ENCODE measurements at regions not wholly inside any gene's neighbourhood (a gene's known extent, or its start where the extent isn't known, plus 50 kb on each side); places are given as distances from the start of the nearest gene placed in this dataset.

GRCh38 chr9:99626426-99626825 is 195.3 kb upstream of the NR4A3 start:
- no peak overlapping the region for H3K4me3 ChIP-seq (ENCODE audit: low read depth, low read length)
- H3K27ac ChIP-seq (ENCODE audit: low read depth, low read length), result no peak overlapping the region
- H3K9me3 ChIP-seq (ENCODE audit: control insufficient read depth, insufficient read depth, low read length), result no peaks in the 10 kb centered on the region
- H3K27me3 ChIP-seq (ENCODE audit: control insufficient read depth, insufficient read depth, low read length), result no peaks in the 10 kb centered on the region
- no peaks in the 10 kb centered on the region for H3K36me3 ChIP-seq (ENCODE audit: control insufficient read depth, insufficient read depth, low read length)
- no peaks in the 10 kb centered on the region for H3K4me1 ChIP-seq (ENCODE audit: control insufficient read depth, insufficient read depth, low read length)
- peak in 1 of 6 donors; percentile 4 for DNase-seq (ENCODE audit: low read depth in 4 of 6, low spot score in 6 of 6)

- no peak for DNase-seq (ENCODE audit: low read depth in 4 of 6, low spot score in 6 of 6)
- no peak overlapping the region for H3K27ac ChIP-seq (ENCODE audit: low read depth, low read length)
- no peaks in the 10 kb centered on the region for H3K36me3 ChIP-seq (ENCODE audit: control insufficient read depth, insufficient read depth, low read length)
- no peaks in the 10 kb centered on the region for H3K9me3 ChIP-seq (ENCODE audit: control insufficient read depth, insufficient read depth, low read length)
- H3K4me1 ChIP-seq (ENCODE audit: control insufficient read depth, insufficient read depth, low read length), result no peaks in the 10 kb centered on the region
- no peak overlapping the region for H3K4me3 ChIP-seq (ENCODE audit: low read depth, low read length)
- H3K27me3 ChIP-seq (ENCODE audit: control insufficient read depth, insufficient read depth, low read length), result no peaks in the 10 kb centered on the region
Observed at GRCh38 chr9:99628285-99628684, 193.4 kb upstream of the NR4A3 start.

- Histone ChIP-seq H3K36me3 (ENCODE audit: control insufficient read depth, insufficient read depth, low read length) (no peaks in the 10 kb centered on the region), H3K9me3 (ENCODE audit: control insufficient read depth, insufficient read depth, low read length) (no peaks in the 10 kb centered on the region), H3K4me1 (ENCODE audit: control insufficient read depth, insufficient read depth, low read length) (no peaks in the 10 kb centered on the region), H3K27ac (ENCODE audit: low read depth, low read length) (no peak overlapping the region), H3K27me3 (ENCODE audit: control insufficient read depth, insufficient read depth, low read length) (no peaks in the 10 kb centered on the region), H3K4me3 (ENCODE audit: low read depth, low read length) (no peak overlapping the region)
- DNase-seq (ENCODE audit: low read depth in 4 of 6, low spot score in 6 of 6), result no peak
- WGBS (ENCODE audit: insufficient coverage), result no CpG with 5 or more reads among the region's 3 CpGs
Observed at GRCh38 chr9:99628849-99629620, 192.7 kb upstream of the NR4A3 start.

GRCh38 chr9:99632349-99633038 is 189.2 kb upstream of the NR4A3 start:
- no peaks in the 10 kb centered on the region for H3K9me3 ChIP-seq (ENCODE audit: control insufficient read depth, insufficient read depth, low read length)
- WGBS (ENCODE audit: insufficient coverage), result no CpG with 5 or more reads among the region's 1 CpG
- no peak overlapping the region for H3K4me3 ChIP-seq (ENCODE audit: low read depth, low read length)
- no peak overlapping the region for H3K27ac ChIP-seq (ENCODE audit: low read depth, low read length)
- H3K27me3 ChIP-seq (ENCODE audit: control insufficient read depth, insufficient read depth, low read length), result no peaks in the 10 kb centered on the region
- H3K36me3 ChIP-seq (ENCODE audit: control insufficient read depth, insufficient read depth, low read length), result no peaks in the 10 kb centered on the region
- H3K4me1 ChIP-seq (ENCODE audit: control insufficient read depth, insufficient read depth, low read length), result no peaks in the 10 kb centered on the region
- no peak for DNase-seq (ENCODE audit: low read depth in 4 of 6, low spot score in 6 of 6)

- DNase-seq (ENCODE audit: low read depth in 4 of 6, low spot score in 6 of 6), result no peak
- no peaks in the 10 kb centered on the region for H3K36me3 ChIP-seq (ENCODE audit: control insufficient read depth, insufficient read depth, low read length)
- H3K27me3 ChIP-seq (ENCODE audit: control insufficient read depth, insufficient read depth, low read length), result no peaks in the 10 kb centered on the region
- no peak overlapping the region for H3K27ac ChIP-seq (ENCODE audit: low read depth, low read length)
- no peaks in the 10 kb centered on the region for H3K4me1 ChIP-seq (ENCODE audit: control insufficient read depth, insufficient read depth, low read length)
- H3K4me3 ChIP-seq (ENCODE audit: low read depth, low read length), result no peak overlapping the region
- H3K9me3 ChIP-seq (ENCODE audit: control insufficient read depth, insufficient read depth, low read length), result no peaks in the 10 kb centered on the region
Observed at GRCh38 chr9:99633265-99633664, 188.4 kb upstream of the NR4A3 start.

- Histone ChIP-seq H3K4me1 (ENCODE audit: control insufficient read depth, insufficient read depth, low read length) (no peaks in the 10 kb centered on the region), H3K4me3 (ENCODE audit: low read depth, low read length) (no peak overlapping the region), H3K27ac (ENCODE audit: low read depth, low read length) (no peak overlapping the region), H3K27me3 (ENCODE audit: control insufficient read depth, insufficient read depth, low read length) (no peaks in the 10 kb centered on the region), H3K36me3 (ENCODE audit: control insufficient read depth, insufficient read depth, low read length) (no peaks in the 10 kb centered on the region), H3K9me3 (ENCODE audit: control insufficient read depth, insufficient read depth, low read length) (no peaks in the 10 kb centered on the region)
- DNase-seq (ENCODE audit: low read depth in 4 of 6, low spot score in 6 of 6), result no peak
- 80% methylated on average over 1 of the region's 3 CpGs for WGBS (ENCODE audit: insufficient coverage)
Observed at GRCh38 chr9:99634186-99634585, 187.5 kb upstream of the NR4A3 start.

- Histone ChIP-seq H3K27ac (ENCODE audit: low read depth, low read length) (no peak overlapping the region), H3K36me3 (ENCODE audit: control insufficient read depth, insufficient read depth, low read length) (no peaks in the 10 kb centered on the region), H3K4me3 (ENCODE audit: low read depth, low read length) (no peak overlapping the region), H3K9me3 (ENCODE audit: control insufficient read depth, insufficient read depth, low read length) (no peaks in the 10 kb centered on the region), H3K4me1 (ENCODE audit: control insufficient read depth, insufficient read depth, low read length) (no peaks in the 10 kb centered on the region), H3K27me3 (ENCODE audit: control insufficient read depth, insufficient read depth, low read length) (no peaks in the 10 kb centered on the region)
- 100% methylated on average over 1 of the region's 3 CpGs for WGBS (ENCODE audit: insufficient coverage)
- DNase-seq (ENCODE audit: low read depth in 4 of 6, low spot score in 6 of 6), result no peak
Observed at GRCh38 chr9:99635032-99635431, 186.7 kb upstream of the NR4A3 start.

GRCh38 chr9:99637641-99638040 is 184.0 kb upstream of the NR4A3 start:
- H3K27me3 ChIP-seq (ENCODE audit: control insufficient read depth, insufficient read depth, low read length), result no peaks in the 10 kb centered on the region
- H3K9me3 ChIP-seq (ENCODE audit: control insufficient read depth, insufficient read depth, low read length), result peaks cover 2% of the 10 kb centered on the region
- H3K4me3 ChIP-seq (ENCODE audit: low read depth, low read length), result no peak overlapping the region
- no peaks in the 10 kb centered on the region for H3K4me1 ChIP-seq (ENCODE audit: control insufficient read depth, insufficient read depth, low read length)
- H3K36me3 ChIP-seq (ENCODE audit: control insufficient read depth, insufficient read depth, low read length), result no peaks in the 10 kb centered on the region
- H3K27ac ChIP-seq (ENCODE audit: low read depth, low read length), result no peak overlapping the region
- no peak for DNase-seq (ENCODE audit: low read depth in 4 of 6, low spot score in 6 of 6)
- 93% methylated on average over 3 of the region's 3 CpGs for WGBS (ENCODE audit: insufficient coverage)

- WGBS (ENCODE audit: insufficient coverage), result no CpG with 5 or more reads among the region's 4 CpGs
Observed at GRCh38 chr9:99638971-99639370, 182.7 kb upstream of the NR4A3 start.

GRCh38 chr9:99647604-99648003 is 174.1 kb upstream of the NR4A3 start:
- Histone ChIP-seq H3K36me3 (ENCODE audit: control insufficient read depth, insufficient read depth, low read length) (no peaks in the 10 kb centered on the region), H3K4me3 (ENCODE audit: low read depth, low read length) (no peak overlapping the region), H3K27ac (ENCODE audit: low read depth, low read length) (no peak overlapping the region), H3K4me1 (ENCODE audit: control insufficient read depth, insufficient read depth, low read length) (no peaks in the 10 kb centered on the region), H3K27me3 (ENCODE audit: control insufficient read depth, insufficient read depth, low read length) (no peaks in the 10 kb centered on the region), H3K9me3 (ENCODE audit: control insufficient read depth, insufficient read depth, low read length) (peaks cover 1% of the 10 kb centered on the region)
- DNase-seq (ENCODE audit: low read depth in 4 of 6, low spot score in 6 of 6), result peak in 3 of 6 donors; percentile 11 to 45 (median 25)

More at GRCh38 chr9:99638971-99639370, 182.7 kb upstream of the NR4A3 start:
- H3K9me3 ChIP-seq (ENCODE audit: control insufficient read depth, insufficient read depth, low read length), result peaks cover 2% of the 10 kb centered on the region
- H3K36me3 ChIP-seq (ENCODE audit: control insufficient read depth, insufficient read depth, low read length), result no peaks in the 10 kb centered on the region
- DNase-seq (ENCODE audit: low read depth in 4 of 6, low spot score in 6 of 6), result peak in 3 of 6 donors; percentile 9 to 35 (median 13)
- no peaks in the 10 kb centered on the region for H3K27me3 ChIP-seq (ENCODE audit: control insufficient read depth, insufficient read depth, low read length)
- H3K4me3 ChIP-seq (ENCODE audit: low read depth, low read length), result no peak overlapping the region
- no peaks in the 10 kb centered on the region for H3K4me1 ChIP-seq (ENCODE audit: control insufficient read depth, insufficient read depth, low read length)
- no peak overlapping the region for H3K27ac ChIP-seq (ENCODE audit: low read depth, low read length)
